K562 (cell line): ENCODE measurements at regions not wholly inside any gene's neighbourhood (a gene's known extent, or its start where the extent isn't known, plus 50 kb on each side); places are given as distances from the start of the nearest gene placed in this dataset.

Experiments used
- EP400 ChIP-seq: fragments of 450-650 bp; IDR thresholded peaks from 2 replicates; pipeline ENCODE4 v1.6.1; 2017; ENCODE audit warnings: antibody characterized with exemption, mild to moderate bottlenecking, moderate library complexity
- ETV6 ChIP-seq, 3 experiments: fragments of 150-350 bp in 1 of 3; sonication (generic) in 1 of 3; formaldehyde crosslinking in 1 of 3; IDR thresholded peaks; 2 replicates each; pipeline versions ENCODE4 v1.6.1 to v1.8.0; 2014 to 2022; ENCODE audit warnings: borderline replicate concordance in 2 of 3, low read depth in 2 of 3, antibody characterized with exemption in 1 of 3, low read length in 1 of 3, mild to moderate bottlenecking in 1 of 3, missing genetic modification reagents in 1 of 3
- HNRNPLL ChIP-seq: fragments of 200-400 bp; formaldehyde crosslinking; IDR thresholded peaks from 2 replicates; pipeline ENCODE4 v1.6.1; 2017; ENCODE audit warnings: low read length, low read depth, mild to moderate bottlenecking; ENCODE audit not compliant: poor library complexity, severe bottlenecking
- MGA ChIP-seq: fragments of 450-650 bp; IDR thresholded peaks from 2 replicates; pipeline ENCODE4 v1.6.1; 2016; ENCODE audit warnings: mild to moderate bottlenecking, moderate library complexity
- MLLT1 ChIP-seq, 2 experiments: fragments of 450-650 bp; IDR thresholded peaks; 2 replicates each; pipeline ENCODE4 v1.6.1; 2016
- POLR3A ChIP-seq: IDR thresholded peaks from 2 replicates; pipeline ENCODE4 v1.6.1; 2011; ENCODE audit warnings: borderline replicate concordance, mild to moderate bottlenecking, moderate library complexity; ENCODE audit not compliant: insufficient read length, insufficient read depth; ENCODE audit errors: extremely low read depth
- RBM14 ChIP-seq: fragments of 200-400 bp; formaldehyde crosslinking; IDR thresholded peaks from 2 replicates; pipeline ENCODE4 v1.6.1; 2018; ENCODE audit warnings: low read depth, mild to moderate bottlenecking, low read length, moderate library complexity, borderline replicate concordance; ENCODE audit not compliant: insufficient read depth
- ZNF518B ChIP-seq: fragments of 250-450 bp; sonication (Bioruptor Pico); IDR thresholded peaks from 2 replicates; pipeline ENCODE4 v1.5.0; 2021; ENCODE audit warnings: mild to moderate bottlenecking, moderate library complexity

DNA sequence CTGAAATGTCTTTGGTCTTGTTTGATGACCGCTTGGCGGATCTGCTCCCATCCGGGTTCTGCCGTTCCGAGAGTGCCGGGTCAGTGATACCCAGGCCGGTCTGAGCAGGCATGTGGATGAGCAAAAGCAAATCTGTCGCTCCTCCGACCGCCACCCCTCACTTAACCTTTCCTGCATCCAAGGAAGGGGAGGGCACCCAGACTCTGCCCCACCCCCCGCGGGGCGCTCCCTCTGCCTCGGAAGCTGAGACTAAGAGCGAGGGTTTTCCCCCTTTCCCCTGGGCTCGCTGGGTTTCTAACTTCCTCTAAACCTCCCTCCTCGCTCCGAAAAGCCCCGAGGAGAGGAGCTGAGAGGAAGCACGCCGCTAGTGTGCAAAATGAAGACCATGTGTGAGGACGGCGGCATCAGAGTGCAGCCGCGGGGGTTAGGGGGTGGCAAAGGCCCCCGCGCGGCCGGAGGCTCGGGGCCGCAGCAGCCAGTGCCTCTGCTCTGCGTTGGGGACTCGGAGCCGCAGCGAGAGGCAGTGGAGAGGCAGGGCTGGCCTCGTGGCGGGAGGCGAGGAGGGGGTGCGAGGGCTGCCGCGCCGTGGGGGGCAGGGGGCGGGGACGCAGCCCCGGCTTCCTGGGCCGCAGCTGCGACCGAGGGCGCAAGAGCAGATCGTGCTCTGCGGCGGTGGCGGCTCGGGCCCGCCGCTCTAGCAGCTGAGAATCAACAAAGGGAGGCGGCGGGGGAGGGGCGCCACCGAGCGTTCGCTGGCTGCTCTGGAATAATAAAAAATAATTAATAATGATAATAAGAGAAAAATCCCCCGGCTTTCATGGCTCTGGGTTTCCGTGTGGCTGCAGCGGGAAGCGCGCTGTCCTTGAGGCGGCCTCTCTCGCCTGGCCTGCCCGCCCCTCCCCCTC is 55.8 kb upstream of the BCOR start (continued):
- TF ChIP-seq MGA (peak; percentile 54), ETV6 (IDR thresholded peaks at IDR 0.05; ENCODE audit: borderline replicate concordance in 1 of 2, low read depth in 2 of 2, low read length in 1 of 2) (no peak), ETV6 (CRISPR knock-in tag; IDR thresholded peaks at IDR 0.05; ENCODE audit: borderline replicate concordance) (no peak), POLR3A (no peak), RBM14 (no peak), HNRNPLL (peak; percentile 34), ZNF518B (CRISPR knock-in tag) (no peak), EP400 (peak; percentile 27; the same call in 1 of the 2 replicates), MLLT1 (IDR thresholded peaks at IDR 0.05) (peak in 1 of 2 experiments; percentile 61; a peak in 2 of 4 replicates)
